K562 (cell line): ENCODE measurements at regions not wholly inside any gene's neighbourhood (a gene's known extent, or its start where the extent isn't known, plus 50 kb on each side); places are given as distances from the start of the nearest gene placed in this dataset.

Experiments
- ATAC-seq: fragments of 200-7000 bp; cut with Tn5 transposase; 3 replicates; pipeline ENCODE4 v1.9.1; 2020; ENCODE audit warnings: moderate library complexity
- BruUV-seq: library from RNA; stranded (reverse); fragments of 400-500 nt; replicated peaks from 2 replicates; lab custom pipeline; 2021; lab: Mats Ljungman, UMichigan
- CTCF ChIA-PET: fragments of 300-600 bp; formaldehyde crosslinking; extraction: SDS; loops from one replicate; lab custom pipeline; 2021; ENCODE audit warnings: low intra/inter-chr PET ratio; lab: Yijun Ruan, JAX
- POLR2A ChIA-PET: fragments of 300-600, 350-650 bp; sonication (Branson Sonifier 250); formaldehyde crosslinking; extraction: SDS; loops from one replicate; lab custom pipeline; 2021; ENCODE audit warnings: antibody characterized with exemption, inconsistent platforms; lab: Yijun Ruan, JAX
- DNase-seq, 4 experiments: peaks; one replicate each; pipeline versions ENCODE4 v3.0.0 to v3.0.0-alpha.2; 2011 to 2018; ENCODE audit warnings: low spot score in 3 of 4, mixed read lengths in 3 of 4; ENCODE audit errors: extremely low read depth in 1 of 4
- FAIRE-seq: peaks from 2 replicates; lab custom pipeline; 2011; peaks lifted over from hg19 to GRCh38; lab: Jason Lieb, UNC
- H2AFZ ChIP-seq: 2 replicates; pipeline ENCODE4 v1.6.0; 2011; ENCODE audit warnings: low read depth, low read length, control low read depth, inconsistent platforms
- H3K27ac ChIP-seq: fragments of 200-600 bp; 3 replicates; pipeline ENCODE4 v1.8.0; 2011; ENCODE audit warnings: low read depth, mild to moderate bottlenecking, control low read depth, inconsistent platforms, low read length, moderate library complexity, mixed read lengths; ENCODE audit errors: extremely low read depth
- H3K27me3 ChIP-seq, 2 experiments: fragments of 300-600 bp in 1 of 2; 2 replicates in 1 of 2; 3 replicates in 1 of 2; pipeline versions ENCODE4 v1.6.0 to v1.8.0; 2011; ENCODE audit warnings: inconsistent platforms in 2 of 2, low read length in 2 of 2, mild to moderate bottlenecking in 1 of 2, mixed read lengths in 1 of 2, moderate library complexity in 1 of 2; ENCODE audit not compliant: control insufficient read depth in 2 of 2, insufficient read depth in 2 of 2
- H3K36me3 ChIP-seq: fragments of 300-600 bp; 3 replicates; pipeline ENCODE4 v1.8.0; 2011; ENCODE audit warnings: mild to moderate bottlenecking, low read length, inconsistent platforms; ENCODE audit not compliant: control insufficient read depth, insufficient read depth
- H3K4me1 ChIP-seq, 2 experiments: fragments of 200-600 bp in 1 of 2; replicated peaks in 1 of 2; 2 replicates in 1 of 2; 3 replicates in 1 of 2; pipeline versions ENCODE4 v1.5.1 to v1.8.0; 2011; ENCODE audit warnings: inconsistent platforms in 2 of 2, low read length in 2 of 2, mild to moderate bottlenecking in 1 of 2, mixed read lengths in 1 of 2, moderate library complexity in 1 of 2; ENCODE audit not compliant: control insufficient read depth in 2 of 2, insufficient read depth in 2 of 2
- H3K4me2 ChIP-seq: 2 replicates; pipeline ENCODE4 v1.6.1; 2011; ENCODE audit warnings: low read length, control low read depth, inconsistent platforms, mixed read lengths; ENCODE audit not compliant: insufficient read depth
- H3K4me3 ChIP-seq: fragments of 200-600 bp; sonication (generic), shearing (Covaris generic); 2 replicates; pipeline ENCODE4 v1.5.1; 2016; ENCODE audit warnings: control low read depth, inconsistent platforms
- H3K79me2 ChIP-seq: fragments of 200-600 bp; 3 replicates; pipeline ENCODE4 v1.8.0; 2011; ENCODE audit warnings: low read length, inconsistent platforms; ENCODE audit not compliant: control insufficient read depth, insufficient read depth
- H3K9ac ChIP-seq, 2 experiments: 2 replicates each; pipeline versions ENCODE4 v1.6.0 to v1.6.1; 2011; ENCODE audit warnings: low read depth in 2 of 2, low read length in 2 of 2, control low read depth in 1 of 2, inconsistent platforms in 1 of 2, mild to moderate bottlenecking in 1 of 2, mixed read lengths in 1 of 2; ENCODE audit not compliant: insufficient read depth in 1 of 2
- H3K9me1 ChIP-seq: one replicate; pipeline ENCODE4 v1.6.0; 2011; ENCODE audit warnings: inconsistent platforms, mild to moderate bottlenecking, low read length, moderate library complexity; ENCODE audit not compliant: control insufficient read depth, insufficient read depth
- H3K9me3 ChIP-seq: replicated peaks from 2 replicates; pipeline ENCODE4 v1.5.1; 2011; ENCODE audit warnings: low read depth, low read length, inconsistent platforms; ENCODE audit not compliant: control insufficient read depth, insufficient read depth
- H4K20me1 ChIP-seq: replicated peaks from 2 replicates; pipeline ENCODE4 v1.6.1; 2011; ENCODE audit warnings: low read length, inconsistent platforms, mixed read lengths; ENCODE audit not compliant: control insufficient read depth, insufficient read depth
- ATF1 ChIP-seq, 2 experiments: fragments of 450-650 bp in 1 of 2; IDR thresholded peaks; 2 replicates each; pipeline ENCODE4 v1.6.1; 2016; ENCODE audit warnings: missing compliant biosample characterization in 1 of 2, missing genetic modification characterization in 1 of 2
- CBFB ChIP-seq: sonication (generic); formaldehyde crosslinking; IDR thresholded peaks from 2 replicates; pipeline ENCODE4 v1.4.0; 2020; ENCODE audit warnings: mild to moderate bottlenecking, missing genetic modification reagents
- ILF3 ChIP-seq: fragments of 450-650 bp; IDR thresholded peaks from 2 replicates; pipeline ENCODE4 v1.6.1; 2018; ENCODE audit warnings: antibody characterized with exemption, mild to moderate bottlenecking, moderate library complexity, borderline replicate concordance
- MAFF ChIP-seq: IDR thresholded peaks from 2 replicates; pipeline ENCODE4 v1.6.1; 2012; ENCODE audit warnings: low read length, improper control_type of control experiment
- NFE2 ChIP-seq: IDR thresholded peaks from 2 replicates; pipeline ENCODE4 v1.6.1; 2014; ENCODE audit warnings: antibody characterized with exemption, low read depth
- PKNOX1 ChIP-seq: fragments of 450-650 bp; IDR thresholded peaks from 2 replicates; pipeline ENCODE4 v1.6.1; 2016
- POLR2A ChIP-seq: fragments of 450-650 bp; conservative IDR thresholded peaks from 2 replicates; pipeline ENCODE4 v1.6.1; 2016
- POLR3G ChIP-seq: IDR thresholded peaks from 2 replicates; pipeline ENCODE4 v1.6.1; 2011; ENCODE audit not compliant: insufficient read length, insufficient replicate concordance; ENCODE audit errors: extremely low read depth
- SMC3 ChIP-seq: conservative IDR thresholded peaks from 2 replicates; pipeline ENCODE4 v1.6.1; 2011; ENCODE audit warnings: low read depth, low read length, improper control_type of control experiment; ENCODE audit not compliant: insufficient read depth
- TAF9B ChIP-seq: fragments of 450-650 bp; IDR thresholded peaks from 2 replicates; pipeline ENCODE4 v1.6.1; 2018; ENCODE audit warnings: mild to moderate bottlenecking; ENCODE audit not compliant: partially characterized antibody
- TCF7L2 ChIP-seq: fragments of 150-350 bp; IDR thresholded peaks from 2 replicates; pipeline ENCODE4 v1.6.1; 2016; ENCODE audit warnings: low read depth, mild to moderate bottlenecking, low read length, moderate library complexity
- USF2 ChIP-seq: sonication (generic); formaldehyde crosslinking; IDR thresholded peaks from 2 replicates; pipeline ENCODE4 v1.5.0; 2020; ENCODE audit warnings: missing genetic modification reagents
- WGBS: fragments of 100-300 bp; shearing (Covaris generic); methylation state at CpG from one replicate; pipeline ENCODE4 v1.1.6; 2016; ENCODE audit warnings: low coverage, mixed read lengths; ENCODE audit not compliant: insufficient coverage; ENCODE audit errors: missing lambda C conversion rate; 5-methylcytosine and 5-hydroxymethylcytosine counted together
- in situ Hi-C: fragments of 300-500 bp; cut with MboI; formaldehyde crosslinking; loops from 4 replicates; pipeline ENCODE4 v1.15.0; 2018; ENCODE audit warnings: inconsistent platforms, mixed read lengths
- intact Hi-C: fragments of 100-400 bp; cut with micrococcal nuclease; formaldehyde crosslinking; loops from 2 replicates; pipeline ENCODE4 v1.14.2; 2022
- TF ChIP-seq, protein P1 (sequence below): fragments of 200-800 bp; sonication (Bioruptor generic); IDR thresholded peaks from 2 replicates; pipeline ENCODE4 v1.6.1; 2017; ENCODE audit warnings: missing genetic modification characterization, missing compliant biosample characterization

DNA sequence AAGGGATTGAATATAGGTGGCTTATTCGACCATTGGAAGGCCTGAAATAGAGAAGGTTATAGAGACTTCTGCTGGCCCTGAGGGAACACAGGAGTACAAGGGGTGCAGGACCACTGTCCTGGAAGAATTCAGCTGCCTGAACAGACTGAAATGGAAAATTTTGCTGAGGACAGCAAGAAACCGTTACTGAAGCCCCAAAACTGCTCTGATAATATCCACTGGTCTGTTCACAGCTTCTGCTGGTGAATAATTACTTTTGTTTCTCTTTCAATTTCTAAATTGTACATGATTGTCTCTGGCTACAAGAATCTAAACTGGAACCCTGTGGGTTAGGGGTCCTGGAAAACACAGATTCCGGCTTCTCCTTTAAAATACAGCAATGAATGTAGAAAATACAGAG lies 218.5 kb upstream of the CDH12 start:
- Histone ChIP-seq H3K9ac (no peak overlapping the region), H3K4me2 (no peak overlapping the region), H2AFZ (no peak overlapping the region), H3K36me3 (no peaks in the 10 kb centered on the region), H3K27ac (no peak overlapping the region), H3K9me3 (no peaks in the 10 kb centered on the region; the same call in 1 of the 2 replicates), H3K27me3 (no peaks in the 10 kb centered on the region), H3K4me1 (no peaks in the 10 kb centered on the region), H3K9me1 (no peaks in the 10 kb centered on the region), H3K4me3 (no peak overlapping the region), H4K20me1 (no peaks in the 10 kb centered on the region), H3K79me2 (no peaks in the 10 kb centered on the region)
- whole genome bisulfite sequencing: 0% methylated on average over 3 of the region's 3 CpGs
- intact Hi-C loops: no loop called here
- in situ Hi-C loops: no loop called here
- ChIA-PET CTCF (no interaction called here), POLR2A (no interaction called here)
- no peak for FAIRE-seq
- ATAC-seq: no peak
- DNase-seq: no peak
- no TSS peak for BruUV-seq
- TF ChIP-seq MAFF (peak; percentile 34), ATF1 (CRISPR knock-in tag; IDR thresholded peaks at IDR 0.05) (no peak), ATF1 (tag; IDR thresholded peaks at IDR 0.05) (no peak)

GRCh38 chr5:23064710-23065109 lies 211.6 kb upstream of the CDH12 start:
- DNase-seq (no peak), ATAC-seq (no peak), FAIRE-seq (no peak)
- Histone ChIP-seq H3K4me2 (no peak overlapping the region), H3K36me3 (no peaks in the 10 kb centered on the region), H3K27me3 (no peaks in the 10 kb centered on the region), H3K9me3 (no peaks in the 10 kb centered on the region), H3K9ac (no peak overlapping the region), H3K4me3 (no peak overlapping the region), H3K27ac (no peak overlapping the region), H3K9me1 (no peaks in the 10 kb centered on the region), H3K79me2 (no peaks in the 10 kb centered on the region), H4K20me1 (no peaks in the 10 kb centered on the region), H3K4me1 (no peaks in the 10 kb centered on the region), H2AFZ (no peak overlapping the region)
- in situ Hi-C loops (no loop called here), intact Hi-C loops (no loop called here)
- no TSS peak for BruUV-seq
- ChIA-PET CTCF (no interaction called here), POLR2A (no interaction called here)
- WGBS: 0% methylated on average over 3 of the region's 3 CpGs
- TF ChIP-seq TCF7L2 (no peak), SMC3 (no peak), POLR3G (no peak), TAF9B (no peak), POLR2A (no peak), PKNOX1 (no peak), CBFB (no peak), USF2 (CRISPR knock-in tag) (no peak), NFE2 (no peak), ILF3 (no peak)
- TF ChIP-seq, protein P1, sequence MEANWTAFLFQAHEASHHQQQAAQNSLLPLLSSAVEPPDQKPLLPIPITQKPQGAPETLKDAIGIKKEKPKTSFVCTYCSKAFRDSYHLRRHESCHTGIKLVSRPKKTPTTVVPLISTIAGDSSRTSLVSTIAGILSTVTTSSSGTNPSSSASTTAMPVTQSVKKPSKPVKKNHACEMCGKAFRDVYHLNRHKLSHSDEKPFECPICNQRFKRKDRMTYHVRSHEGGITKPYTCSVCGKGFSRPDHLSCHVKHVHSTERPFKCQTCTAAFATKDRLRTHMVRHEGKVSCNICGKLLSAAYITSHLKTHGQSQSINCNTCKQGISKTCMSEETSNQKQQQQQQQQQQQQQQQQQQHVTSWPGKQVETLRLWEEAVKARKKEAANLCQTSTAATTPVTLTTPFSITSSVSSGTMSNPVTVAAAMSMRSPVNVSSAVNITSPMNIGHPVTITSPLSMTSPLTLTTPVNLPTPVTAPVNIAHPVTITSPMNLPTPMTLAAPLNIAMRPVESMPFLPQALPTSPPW (CRISPR knock-in tag): no peak
